ENCODE measurements at regions not wholly inside any gene's neighbourhood (a gene's known extent, or its start where the extent isn't known, plus 50 kb on each side); places are given as distances from the start of the nearest gene placed in this dataset.

DNA sequence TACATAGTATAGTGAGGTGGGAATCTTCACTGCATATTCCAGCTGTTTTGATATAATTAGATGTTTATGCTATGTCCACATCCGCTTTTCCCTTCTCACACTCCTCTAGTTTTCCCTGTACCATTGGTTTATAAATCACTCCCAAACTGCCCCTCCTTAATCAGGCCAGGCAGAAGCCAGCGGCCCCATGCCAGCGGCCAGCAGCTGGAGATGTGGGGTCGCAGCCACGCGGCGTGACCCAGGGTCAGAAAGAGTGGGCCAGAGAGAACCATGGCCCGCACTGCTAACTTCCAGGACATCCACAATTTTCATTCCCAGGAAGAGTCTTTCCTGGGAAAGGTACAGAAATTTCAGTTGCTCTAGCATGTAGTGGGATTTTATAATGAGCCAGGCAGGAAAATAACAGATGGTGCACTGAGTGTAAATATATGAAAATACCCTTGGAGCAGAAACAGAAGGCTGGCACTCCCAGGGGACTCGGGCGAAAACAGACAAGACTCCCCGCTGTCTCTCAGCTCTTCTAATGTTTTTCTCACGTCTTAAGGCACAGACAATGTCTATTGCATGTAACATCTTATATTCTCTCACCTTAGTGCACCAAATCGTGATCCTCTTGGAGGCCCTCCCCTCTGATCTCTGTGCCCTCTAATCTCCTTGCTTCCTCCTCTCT lies 145.9 kb upstream of the ZFP42 start:
- DNase-seq, result no peak
- Histone ChIP-seq H3K4me2 (ENCODE audit: insufficient read depth, insufficient read length, low read length) (no peak overlapping the region), H2BK5ac (ENCODE audit: insufficient read length, low read length) (no peak overlapping the region), H3K9me3 (ENCODE audit: control insufficient read depth, low read depth, low read length) (no peaks in the 10 kb centered on the region), H4K91ac (ENCODE audit: insufficient read length, low read depth, low read length) (no peak overlapping the region), H3K9ac (ENCODE audit: extremely low read depth, insufficient read length, low read length) (no peak overlapping the region), H3K4me1 (ENCODE audit: insufficient read depth, low read length) (no peaks in the 10 kb centered on the region), H2BK15ac (ENCODE audit: low read depth, low read length) (no peak overlapping the region), H3K27me3 (ENCODE audit: insufficient read depth, low read length) (no peaks in the 10 kb centered on the region), H3K23ac (ENCODE audit: insufficient read length, low read depth, low read length) (no peak overlapping the region), H2AK5ac (ENCODE audit: insufficient read length, low read length) (no peak overlapping the region), H3K56ac (ENCODE audit: insufficient read length, low read depth, low read length) (no peak overlapping the region), H3T11ph (ENCODE audit: low read length) (no peak overlapping the region), H3K79me2 (ENCODE audit: insufficient read depth, low read length) (no peaks in the 10 kb centered on the region), H4K5ac (ENCODE audit: insufficient read length, low read depth, low read length) (no peak overlapping the region), H3K27ac (ENCODE audit: insufficient read length, low read depth, low read length) (no peak overlapping the region), H3K79me1 (ENCODE audit: insufficient read depth, low read depth, low read length, poor library complexity, severe bottlenecking) (no peaks in the 10 kb centered on the region), H3K18ac (ENCODE audit: insufficient read length, low read depth, low read length) (no peak overlapping the region), H2BK20ac (ENCODE audit: low read depth, low read length, poor library complexity, severe bottlenecking) (no peak overlapping the region), H4K8ac (replicated peaks; ENCODE audit: insufficient read length, low read depth, low read length) (no peak overlapping the region), H2BK120ac (ENCODE audit: low read depth, low read length, poor library complexity, severe bottlenecking) (no peak overlapping the region), H4K20me1 (ENCODE audit: control insufficient read depth, insufficient read depth, insufficient read length) (no peaks in the 10 kb centered on the region), H2AFZ (ENCODE audit: low read length) (no peak overlapping the region), H3K14ac (ENCODE audit: insufficient read depth, low read length) (no peak overlapping the region), H3K23me2 (ENCODE audit: insufficient read length, low read depth, low read length, poor library complexity, severe bottlenecking) (no peaks in the 10 kb centered on the region), H3K4ac (ENCODE audit: low read depth, low read length) (no peak overlapping the region), H2BK12ac (ENCODE audit: insufficient read length, low read depth, low read length) (no peak overlapping the region)
- H3K27ac Mint-ChIP-seq, result no peak overlapping the region; a peak in 2 of 7 replicates
- H3K27me3 Mint-ChIP-seq (ENCODE audit: low read depth), result no peaks in the 10 kb centered on the region; the same call in 1 of the 2 replicates
- no CpG with 5 or more reads among the region's 13 CpGs for WGBS (ENCODE audit: extremely low coverage, insufficient read length, low lambda C conversion rate)
- peaks cover 0 to 2% of the 10 kb centered on the region in 2 experiments; a peak in 2 of 4 replicates for H3K4me1 Mint-ChIP-seq
- H3K4me3 Mint-ChIP-seq, result no peak overlapping the region
- peaks cover 0 to 3% (median 2%) of the 10 kb centered on the region in 3 experiments; a peak in 1 of 7 replicates for H3K36me3 Mint-ChIP-seq (ENCODE audit: insufficient read depth in 1 of 3, low read depth in 3 of 3)
- TF ChIP-seq, protein P1, sequence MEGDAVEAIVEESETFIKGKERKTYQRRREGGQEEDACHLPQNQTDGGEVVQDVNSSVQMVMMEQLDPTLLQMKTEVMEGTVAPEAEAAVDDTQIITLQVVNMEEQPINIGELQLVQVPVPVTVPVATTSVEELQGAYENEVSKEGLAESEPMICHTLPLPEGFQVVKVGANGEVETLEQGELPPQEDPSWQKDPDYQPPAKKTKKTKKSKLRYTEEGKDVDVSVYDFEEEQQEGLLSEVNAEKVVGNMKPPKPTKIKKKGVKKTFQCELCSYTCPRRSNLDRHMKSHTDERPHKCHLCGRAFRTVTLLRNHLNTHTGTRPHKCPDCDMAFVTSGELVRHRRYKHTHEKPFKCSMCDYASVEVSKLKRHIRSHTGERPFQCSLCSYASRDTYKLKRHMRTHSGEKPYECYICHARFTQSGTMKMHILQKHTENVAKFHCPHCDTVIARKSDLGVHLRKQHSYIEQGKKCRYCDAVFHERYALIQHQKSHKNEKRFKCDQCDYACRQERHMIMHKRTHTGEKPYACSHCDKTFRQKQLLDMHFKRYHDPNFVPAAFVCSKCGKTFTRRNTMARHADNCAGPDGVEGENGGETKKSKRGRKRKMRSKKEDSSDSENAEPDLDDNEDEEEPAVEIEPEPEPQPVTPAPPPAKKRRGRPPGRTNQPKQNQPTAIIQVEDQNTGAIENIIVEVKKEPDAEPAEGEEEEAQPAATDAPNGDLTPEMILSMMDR (conservative IDR thresholded peaks at IDR 0.05), result no peak
- peaks cover 4 to 6% of the 10 kb centered on the region in 2 experiments; a peak in 3 of 5 replicates for H3K9me3 Mint-ChIP-seq
